AG08395 (cell line): ENCODE measurements at regions not wholly inside any gene's neighbourhood (a gene's known extent, or its start where the extent isn't known, plus 50 kb on each side); places are given as distances from the start of the nearest gene placed in this dataset.
"Not testable (repeated sequence)": the region's sequence is repeated elsewhere in the genome, so short reads cannot be mapped to it uniquely, and the experiment has no call there.

ENCODE experiments used
- DNase-seq: peaks from one replicate; pipeline ENCODE4 v3.0.0; 2012; ENCODE audit warnings: mixed read lengths, low spot score

DNA sequence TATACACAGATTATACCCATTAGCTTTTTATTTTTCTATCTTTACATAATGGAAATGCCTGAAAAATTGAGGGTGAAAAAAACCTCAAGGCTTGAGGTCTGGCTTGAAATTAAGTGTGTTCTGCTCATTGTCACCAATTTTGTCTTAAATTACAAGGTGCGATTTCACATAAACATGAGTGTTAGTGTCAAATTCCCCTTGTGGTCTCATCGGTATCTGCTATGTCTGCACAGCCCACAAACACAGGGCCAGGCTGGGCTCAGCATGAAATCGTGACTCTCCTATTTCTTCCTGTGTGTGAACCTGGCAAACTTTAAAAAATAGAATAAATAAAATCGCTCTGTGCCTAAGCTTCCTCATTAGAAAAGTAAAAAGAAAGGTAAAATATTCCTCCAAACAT lies 109.1 kb downstream of the CRLF2 start:
- DNase-seq = no peak

DNA sequence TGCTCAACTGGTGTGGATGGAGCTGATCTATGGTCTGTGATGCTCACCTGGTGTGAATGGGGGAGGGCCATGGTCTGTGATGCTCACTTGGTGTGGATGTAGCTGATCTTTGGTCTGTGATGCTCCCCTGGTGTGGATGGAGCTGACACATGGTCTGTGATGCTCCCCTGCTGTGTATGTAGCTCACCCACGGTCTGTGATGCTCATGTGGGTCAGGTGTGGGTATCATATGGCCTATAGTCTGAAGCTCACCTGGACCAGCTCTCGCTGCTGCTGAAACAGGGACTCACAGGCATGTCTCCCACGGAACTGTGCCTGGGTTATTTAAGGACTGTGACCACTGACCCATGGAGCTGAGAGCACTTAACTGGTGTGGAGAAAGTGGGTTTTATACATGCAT lies 109.7 kb downstream of the CRLF2 start:
- no peak for DNase-seq

DNA sequence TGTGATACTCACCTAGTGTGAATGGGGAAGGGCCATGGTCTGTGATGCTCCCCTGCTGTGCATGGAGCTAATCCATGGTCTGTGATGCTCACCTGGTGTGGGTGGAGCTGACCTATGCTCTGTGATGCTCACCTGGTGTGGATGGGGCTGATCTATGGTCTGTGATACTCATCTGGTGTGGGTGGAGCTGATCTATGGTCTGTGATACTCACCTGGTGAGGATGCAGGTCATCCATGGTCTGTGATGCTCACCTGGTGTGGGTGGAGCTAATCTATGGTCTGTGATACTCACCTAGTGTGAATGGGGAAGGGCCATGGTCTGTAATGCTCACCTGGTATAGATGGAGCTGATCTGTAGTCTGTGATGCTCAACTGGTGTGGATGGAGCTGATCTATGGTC lies 110.2 kb downstream of the CRLF2 start:
- not testable (repeated sequence) for DNase-seq

DNA sequence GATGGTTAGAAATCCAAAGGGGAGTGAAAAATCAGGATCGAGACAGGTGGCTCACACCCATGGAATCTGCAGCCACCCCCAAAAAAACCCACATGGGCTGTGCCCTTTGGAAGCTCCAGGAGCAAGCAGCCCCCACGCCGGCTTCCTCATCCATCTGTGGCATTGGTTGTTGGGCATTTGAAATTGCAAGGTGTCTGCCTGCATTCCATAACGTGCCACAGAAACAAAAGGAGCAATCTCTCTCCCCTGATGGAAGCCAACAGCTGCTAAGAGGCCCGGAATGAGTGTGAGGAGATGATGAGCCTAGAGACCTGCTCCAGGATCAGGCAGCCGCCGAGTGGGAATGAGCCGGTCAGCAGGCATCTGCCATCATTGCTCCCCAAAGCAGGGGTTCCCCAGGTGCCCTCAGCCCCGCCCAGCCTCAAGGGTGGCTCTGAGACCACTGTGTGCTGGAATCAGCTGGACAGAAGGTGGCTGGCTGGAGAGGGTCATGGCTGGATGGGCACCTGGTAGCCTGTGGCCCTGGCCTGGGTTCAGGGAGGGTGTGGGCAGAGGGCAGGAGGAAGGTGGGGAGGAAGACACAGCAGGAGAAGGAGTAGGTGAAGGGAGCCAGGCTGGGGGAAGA lies 113.2 kb downstream of the CRLF2 start:
- no peak for DNase-seq

DNA sequence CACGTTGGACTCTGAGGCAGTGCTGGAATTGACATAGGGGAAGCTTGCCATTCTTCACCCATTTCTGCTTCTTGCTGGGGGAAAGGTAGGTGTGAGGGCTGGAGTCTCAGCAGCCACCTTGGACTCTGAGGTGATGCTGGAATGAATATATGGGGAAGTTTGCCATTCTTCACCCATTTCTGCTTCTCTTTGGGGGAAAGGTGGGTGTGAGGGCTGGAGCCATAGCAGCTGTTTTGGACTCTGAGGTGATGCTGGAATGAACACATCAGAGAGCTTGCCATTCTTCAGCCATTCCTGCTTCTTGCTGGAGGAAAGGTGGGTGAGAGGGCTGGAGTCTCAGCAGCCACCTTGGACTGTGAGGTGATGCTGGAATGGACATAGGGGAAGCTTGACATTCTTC lies 115.1 kb downstream of the CRLF2 start:
- no peak for DNase-seq

DNA sequence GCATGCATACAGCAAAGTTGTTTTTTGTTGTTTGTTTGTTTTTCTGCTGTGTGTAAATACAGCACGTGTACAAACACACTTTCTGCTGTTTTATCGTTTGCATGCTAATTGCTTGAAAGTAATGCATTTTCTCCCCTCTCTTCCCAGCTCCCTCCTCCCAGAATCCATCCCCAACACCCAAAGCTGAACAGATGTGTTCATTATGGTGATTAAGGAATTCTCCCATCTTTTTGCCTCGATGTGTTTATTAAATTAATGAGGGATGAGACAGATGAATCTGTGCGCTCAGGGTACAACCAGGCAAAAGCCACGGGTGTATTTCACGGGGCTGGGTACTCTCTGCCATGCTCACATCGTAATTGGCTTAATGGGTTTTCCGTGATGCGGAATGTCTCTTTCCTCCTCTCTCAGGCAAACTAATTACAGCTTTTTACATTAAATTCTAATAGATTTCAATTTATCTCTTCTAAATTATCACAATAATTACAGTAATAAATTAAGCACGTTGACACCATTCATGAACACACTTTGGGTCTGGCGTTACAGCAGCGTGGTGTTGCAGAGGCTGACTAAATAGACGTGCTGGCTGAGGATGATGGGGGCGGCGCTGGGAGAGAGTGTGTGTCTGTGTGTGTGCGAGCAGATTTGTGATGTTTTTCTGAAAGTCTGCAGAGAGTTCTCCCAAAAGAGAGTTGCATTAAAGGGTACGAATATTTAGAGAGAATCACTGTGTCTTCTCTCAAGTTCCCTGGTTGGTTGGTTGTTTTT lies 117.7 kb downstream of the CRLF2 start:
- no peak for DNase-seq

DNA sequence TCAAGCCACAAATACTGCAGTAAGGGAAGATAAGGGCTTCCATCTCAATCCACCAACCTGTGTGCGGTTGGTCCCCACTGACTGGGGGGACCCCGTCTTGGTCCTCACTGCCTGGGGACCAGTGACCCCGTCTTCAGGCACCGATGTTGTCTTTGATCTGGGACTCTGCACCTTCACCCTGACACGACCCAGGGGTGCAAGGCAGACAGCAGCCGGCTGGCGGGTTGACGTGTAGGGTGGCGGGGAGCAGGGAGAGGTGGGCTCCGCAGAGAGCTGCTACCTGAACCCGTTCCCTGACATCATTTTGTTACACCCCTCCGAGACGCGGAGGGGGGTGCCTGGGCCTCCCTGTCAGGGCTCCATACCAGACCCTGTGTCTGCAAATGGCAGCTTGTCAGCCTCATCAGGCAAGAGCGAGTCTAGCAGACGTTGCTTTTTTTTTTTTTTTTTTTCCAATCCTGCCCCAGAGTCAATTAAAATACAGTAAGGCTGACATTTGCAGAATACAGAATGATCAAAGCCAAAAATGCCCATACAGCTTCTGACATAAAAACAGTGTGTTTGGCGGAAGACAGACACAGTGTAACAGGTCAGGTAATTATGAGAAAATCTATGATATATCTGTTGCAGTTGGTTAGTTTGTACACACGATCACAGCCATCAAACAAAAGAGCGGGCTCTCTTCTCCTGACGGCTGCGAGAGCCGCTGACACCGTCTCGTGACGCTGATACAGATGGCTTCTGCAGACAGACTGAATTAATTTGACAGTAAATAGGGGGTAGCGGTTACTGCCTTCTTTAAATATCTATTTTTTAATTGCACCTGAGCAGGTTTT lies 118.6 kb downstream of the CRLF2 start:
- no peak for DNase-seq

DNA sequence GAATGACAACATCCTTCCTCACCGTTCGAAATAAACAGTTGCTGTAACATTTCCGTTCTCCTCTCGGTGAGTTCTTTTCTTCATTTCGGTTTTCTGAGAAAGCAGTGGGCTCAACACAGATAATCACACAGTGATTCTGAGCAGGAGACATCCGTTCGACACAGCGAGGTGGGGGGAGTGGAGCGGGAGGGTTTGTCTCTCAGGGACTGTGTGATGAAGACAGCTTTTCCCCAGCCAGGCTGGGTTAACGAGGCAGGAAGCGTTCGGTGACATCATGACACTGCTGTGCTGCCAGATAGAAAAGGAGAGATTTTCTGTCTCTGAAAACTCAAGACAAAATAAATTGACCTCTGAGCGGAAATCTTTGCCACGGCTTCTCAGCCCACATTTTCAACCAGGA lies 119.3 kb downstream of the CRLF2 start:
- DNase-seq = no peak

DNA sequence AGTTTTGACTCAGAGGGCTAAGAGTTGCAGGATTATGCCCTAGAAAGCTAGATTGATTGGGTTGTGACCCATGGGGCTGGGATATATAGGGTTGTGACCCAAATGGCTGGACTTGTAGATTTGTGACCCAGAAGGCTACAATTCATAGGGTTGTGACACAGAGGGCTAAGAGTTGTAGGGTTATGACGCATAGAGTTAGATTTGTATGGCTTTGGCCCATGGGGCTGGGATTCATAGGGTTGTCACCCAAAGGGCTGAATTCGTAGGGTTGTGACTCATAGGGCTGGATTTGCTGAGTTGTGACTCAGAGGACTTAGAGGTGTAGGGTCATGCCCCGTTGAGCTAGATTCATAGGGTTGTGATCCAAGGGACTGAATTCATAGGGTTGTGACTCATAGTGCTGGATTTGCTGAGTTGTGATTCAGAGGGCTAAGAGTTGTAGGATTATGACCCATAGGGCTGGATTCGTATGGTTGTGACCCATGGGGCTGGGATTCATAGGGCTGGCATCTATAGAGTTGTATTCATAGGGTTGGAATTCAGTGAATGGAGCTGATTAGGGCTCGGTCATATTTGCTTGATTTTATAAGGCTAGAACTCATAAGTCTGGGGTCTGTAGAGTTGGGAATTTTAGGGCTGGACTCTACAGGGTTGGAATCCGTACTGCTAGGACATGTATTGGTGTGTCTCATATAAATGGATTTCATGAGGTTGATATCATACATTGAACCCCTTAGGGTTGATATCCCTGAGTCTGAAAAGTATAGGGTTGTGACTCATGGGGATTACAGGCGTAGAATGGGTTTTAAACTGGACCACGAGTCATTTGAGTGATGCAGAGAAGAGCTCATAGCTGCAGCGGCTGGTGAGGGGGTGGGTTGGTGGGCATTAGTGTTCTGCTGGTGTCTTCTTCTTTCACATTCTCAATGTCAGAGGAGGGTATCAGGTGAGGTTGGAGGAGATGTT lies 125.7 kb downstream of the CRLF2 start:
- DNase-seq = no peak

DNA sequence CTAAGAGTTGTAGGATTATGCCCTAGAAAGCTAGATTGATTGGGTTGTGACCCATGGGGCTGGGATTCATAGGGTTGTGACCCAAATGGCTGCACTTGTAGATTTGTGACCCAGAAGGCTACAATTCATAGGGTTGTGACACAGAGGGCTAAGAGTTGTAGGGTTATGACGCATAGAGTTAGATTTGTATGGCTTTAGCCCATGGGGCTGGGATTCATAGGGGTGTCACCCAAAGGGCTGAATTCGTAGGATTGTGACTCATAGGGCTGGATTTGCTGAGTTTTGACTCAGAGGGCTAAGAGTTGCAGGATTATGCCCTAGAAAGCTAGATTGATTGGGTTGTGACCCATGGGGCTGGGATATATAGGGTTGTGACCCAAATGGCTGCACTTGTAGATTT lies 126.6 kb downstream of the CRLF2 start:
- DNase-seq = not testable (repeated sequence)

DNA sequence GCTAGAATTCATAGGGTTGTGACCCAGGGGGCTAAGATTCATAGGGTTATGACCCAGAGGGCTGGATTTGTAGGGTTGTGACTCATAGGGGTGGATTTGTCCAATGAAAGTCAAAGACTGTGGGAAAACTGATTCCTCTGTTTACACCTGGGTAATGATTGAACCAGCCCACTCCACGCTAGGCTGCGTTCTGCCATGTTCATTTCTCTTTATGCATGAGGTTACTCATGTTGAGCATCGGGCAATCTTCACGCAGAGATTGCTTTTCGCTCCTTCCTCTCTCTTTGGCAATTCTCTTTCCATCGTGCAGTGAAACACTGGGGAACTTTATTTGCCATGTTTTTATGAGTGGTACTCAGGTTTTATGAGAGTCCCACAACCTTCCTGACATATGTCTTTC lies 127.8 kb downstream of the CRLF2 start:
- no peak for DNase-seq

DNA sequence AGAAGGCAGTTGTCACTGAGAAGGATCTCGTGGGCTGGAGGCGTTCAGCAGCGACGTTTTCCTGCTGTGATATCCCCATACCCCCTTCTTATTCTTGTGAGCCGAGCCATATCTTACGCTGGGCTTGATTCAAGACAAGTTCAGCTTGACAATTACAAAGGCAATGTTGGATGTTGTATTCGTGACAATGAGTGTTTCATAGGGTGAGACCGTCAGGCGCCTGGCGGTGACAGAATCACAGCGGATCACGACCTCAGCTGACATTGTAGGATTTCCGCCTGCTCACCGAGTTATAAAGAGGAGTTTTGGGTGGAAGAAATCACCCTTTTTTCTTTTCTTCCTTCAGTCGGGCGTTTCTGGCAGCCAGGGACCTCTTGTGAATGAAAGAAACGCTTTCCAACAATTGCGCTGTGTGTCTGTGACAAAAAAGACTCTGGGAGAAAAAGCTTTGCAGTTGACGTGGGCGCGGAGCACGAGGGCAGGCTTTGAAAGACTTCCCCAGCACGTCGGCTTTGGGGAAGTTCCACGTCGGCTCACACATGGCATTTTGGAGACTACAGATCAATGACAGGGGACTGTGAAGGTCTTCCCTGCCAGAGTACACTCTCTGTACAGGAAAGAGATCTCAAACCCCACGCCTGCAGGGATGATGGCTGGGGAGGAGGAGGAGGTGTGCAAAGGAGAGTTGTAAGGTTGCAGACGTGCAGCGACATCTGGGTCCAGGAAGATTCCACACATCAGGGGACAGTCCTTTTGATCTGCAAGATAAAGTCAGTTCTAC lies 135.4 kb downstream of the CRLF2 start:
- no peak for DNase-seq

DNA sequence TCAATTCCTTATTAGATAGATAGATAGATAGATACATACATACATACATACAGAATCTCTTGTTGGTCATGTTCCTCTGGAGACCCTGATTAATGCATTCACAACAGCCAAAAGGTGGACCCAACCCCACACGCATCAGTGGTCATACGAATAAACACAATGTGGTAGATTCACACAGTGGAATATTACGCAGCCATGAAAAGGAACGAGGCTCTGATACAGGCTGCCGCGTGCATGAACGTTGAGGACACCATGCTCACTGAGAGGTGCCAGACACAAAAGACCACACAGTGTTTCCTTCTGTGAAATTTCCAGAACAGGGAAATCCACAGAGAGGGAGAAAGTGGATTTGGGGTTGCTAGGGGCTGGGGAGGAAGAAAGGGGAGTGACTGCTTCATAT lies 136.7 kb downstream of the CRLF2 start:
- DNase-seq = no peak

DNA sequence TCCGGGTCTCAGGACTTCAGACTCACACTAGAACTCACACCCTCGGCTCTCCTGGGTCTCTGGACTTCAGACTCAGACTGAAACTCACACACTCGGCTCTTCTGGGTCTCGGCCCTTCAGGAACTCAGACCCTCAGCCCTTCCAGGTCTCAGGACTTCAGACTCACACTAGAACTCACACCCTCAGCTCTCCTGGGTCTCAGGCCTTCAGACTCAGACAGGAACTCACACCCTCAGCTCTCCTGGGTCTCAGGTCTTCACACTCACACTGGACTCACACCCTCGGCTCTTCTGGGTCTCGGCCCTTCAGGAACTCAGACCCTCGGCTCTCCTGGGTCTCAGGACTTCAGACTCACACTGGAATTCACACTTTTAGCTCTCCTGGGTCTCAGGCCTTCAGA lies 137.3 kb downstream of the CRLF2 start:
- no peak for DNase-seq

DNA sequence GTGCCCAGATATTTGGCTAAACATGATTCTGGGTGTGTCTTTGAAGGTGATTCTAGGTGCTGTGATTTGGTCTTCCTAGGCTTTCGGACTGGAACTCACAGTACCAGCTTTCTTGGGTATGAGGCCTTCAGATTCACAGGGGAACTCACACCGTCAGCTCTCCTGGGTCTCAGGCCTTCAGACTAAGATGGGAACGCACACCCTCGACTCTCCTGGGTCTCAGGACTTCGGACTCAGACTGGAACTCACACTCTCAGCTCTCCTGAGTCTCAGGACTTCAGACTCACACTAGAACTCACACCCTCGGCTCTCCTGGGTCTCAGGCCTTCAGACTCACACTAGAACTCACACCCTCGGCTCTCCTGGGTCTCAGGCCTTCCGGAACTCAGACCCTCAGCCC lies 137.7 kb downstream of the CRLF2 start:
- no peak for DNase-seq

DNA sequence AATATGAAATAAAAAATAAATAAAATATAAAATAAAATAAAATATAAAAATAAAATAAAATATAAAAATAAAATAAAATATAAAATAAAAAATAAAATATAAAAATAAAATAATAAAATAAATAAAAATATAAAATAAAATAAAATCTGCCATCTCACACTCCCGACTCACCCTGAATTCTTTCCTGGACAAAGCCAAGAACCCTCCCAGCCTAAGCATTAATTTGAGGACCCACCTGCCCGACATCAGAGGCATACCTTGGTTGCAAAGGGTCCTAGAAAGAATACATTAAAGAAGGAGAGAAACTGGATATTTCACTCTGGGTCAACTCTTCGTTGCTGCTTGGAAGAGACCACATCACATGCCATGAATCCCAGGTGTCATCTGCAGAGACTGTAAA lies 138.3 kb downstream of the CRLF2 start:
- DNase-seq = no peak

DNA sequence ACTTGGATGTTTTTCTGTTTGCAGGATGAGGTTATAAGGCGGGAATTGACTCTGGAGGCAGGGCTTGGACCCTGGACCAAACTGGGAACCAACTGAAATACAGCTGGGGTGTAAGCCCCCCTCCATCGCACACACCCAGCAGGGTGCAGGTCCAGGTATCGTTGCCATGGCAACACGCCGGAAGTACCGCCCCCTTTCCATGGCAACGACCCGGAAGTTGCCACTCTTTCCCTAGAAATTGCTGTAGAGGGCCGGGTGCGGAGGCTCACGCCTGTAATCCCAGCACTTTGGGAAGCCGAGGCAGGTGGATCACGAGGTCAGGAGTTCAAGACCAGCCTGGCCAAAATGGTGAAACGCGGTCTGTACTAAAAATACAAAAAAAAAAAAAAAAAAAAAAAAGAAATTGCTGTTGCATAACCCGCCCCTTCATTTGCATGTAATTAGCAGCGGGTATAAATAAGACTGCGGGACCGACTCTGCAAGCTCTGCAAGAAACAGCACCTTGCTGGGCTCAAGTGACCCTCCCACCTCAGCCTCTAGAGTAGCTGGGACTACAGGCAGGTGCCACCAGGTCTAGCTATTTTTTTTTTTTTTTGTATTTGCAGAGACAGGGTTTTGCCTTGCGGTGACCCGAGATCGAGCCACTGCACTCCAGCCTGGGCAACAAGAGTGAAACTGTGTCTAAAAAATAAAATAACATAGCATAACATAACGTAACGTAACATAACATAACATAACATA lies 139.6 kb downstream of the CRLF2 start:
- no peak for DNase-seq

DNA sequence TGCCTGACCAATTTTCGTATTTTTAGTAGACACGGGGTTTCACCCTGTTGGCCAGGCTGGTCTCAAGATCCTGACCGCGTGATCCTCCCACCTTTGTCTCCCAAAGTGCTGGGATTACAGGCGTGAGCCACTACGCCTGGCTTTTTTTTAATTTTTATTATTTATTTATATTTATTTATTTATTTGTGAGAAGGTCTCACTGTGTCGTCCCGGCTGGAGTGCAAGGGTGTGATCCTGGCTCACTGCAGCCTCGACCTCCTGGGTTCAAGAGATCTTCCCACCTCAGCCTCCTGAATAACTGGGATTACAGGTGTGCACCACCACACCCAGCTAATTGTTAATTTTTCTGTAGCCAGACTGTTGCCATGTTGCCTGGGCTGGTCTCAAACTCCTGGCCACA lies 141.1 kb downstream of the CRLF2 start:
- DNase-seq = no peak

DNA sequence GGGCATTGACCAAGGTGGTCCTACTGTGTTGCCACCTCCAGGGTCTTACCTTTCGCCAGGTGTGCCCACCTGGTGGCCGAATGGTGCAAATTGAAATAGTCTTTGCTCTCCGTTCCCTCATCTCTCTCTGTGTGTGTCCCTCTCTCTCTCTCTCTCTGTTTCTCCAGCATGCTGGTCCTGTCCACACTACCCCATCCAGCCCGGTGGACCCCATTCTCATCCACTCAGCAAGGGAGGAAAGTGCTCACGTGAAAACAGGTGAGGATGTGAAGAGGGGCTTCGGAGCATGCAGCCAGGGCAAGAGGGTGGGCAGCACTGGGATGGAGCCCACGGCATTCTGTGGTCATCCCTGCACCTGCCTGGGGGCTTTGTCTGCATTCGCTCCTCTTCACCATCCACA lies 150.1 kb downstream of the CRLF2 start:
- no peak for DNase-seq

DNA sequence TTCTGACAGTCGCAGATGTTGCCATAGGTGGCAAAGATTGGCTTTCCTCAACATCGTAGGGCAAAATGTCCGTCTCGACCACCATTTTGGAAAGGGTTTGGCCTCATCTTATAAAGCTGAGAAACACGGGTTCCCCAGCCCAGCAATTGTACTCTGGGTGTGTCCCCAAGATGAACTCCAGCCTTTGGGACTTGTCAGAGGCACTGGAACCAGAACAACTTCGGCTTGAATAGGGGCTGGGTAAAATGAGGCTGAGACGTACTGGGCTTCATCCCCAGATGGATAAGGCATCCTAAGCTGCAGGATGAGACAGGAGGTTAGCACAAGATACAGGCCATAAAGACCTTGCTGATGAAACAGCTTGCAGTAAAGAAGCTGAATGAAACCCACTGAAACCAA lies 151.9 kb downstream of the CRLF2 start:
- DNase-seq = no peak
